Left ventricle myocardium superior (tissue), 1 donor: ENCODE measurements at regions not wholly inside any gene's neighbourhood (a gene's known extent, or its start where the extent isn't known, plus 50 kb on each side); places are given as distances from the start of the nearest gene placed in this dataset.

Source experiments
- ATAC-seq: fragments of 200-7000 bp; cut with Tn5 transposase; one replicate; pipeline ENCODE4 v1.9.1; 2020; ENCODE audit warnings: mild to moderate bottlenecking, moderate library complexity
- DNase-seq: peaks from one replicate; pipeline ENCODE4 v3.0.0-alpha.2; 2020
- intact Hi-C: fragments of 100-400 bp; cut with micrococcal nuclease; formaldehyde crosslinking; loops from one replicate; pipeline ENCODE4 v1.11.0; 2022
- donor health status: DM: no; HTN: yes; CAD: no; lungs with severe emphysema.

DNA sequence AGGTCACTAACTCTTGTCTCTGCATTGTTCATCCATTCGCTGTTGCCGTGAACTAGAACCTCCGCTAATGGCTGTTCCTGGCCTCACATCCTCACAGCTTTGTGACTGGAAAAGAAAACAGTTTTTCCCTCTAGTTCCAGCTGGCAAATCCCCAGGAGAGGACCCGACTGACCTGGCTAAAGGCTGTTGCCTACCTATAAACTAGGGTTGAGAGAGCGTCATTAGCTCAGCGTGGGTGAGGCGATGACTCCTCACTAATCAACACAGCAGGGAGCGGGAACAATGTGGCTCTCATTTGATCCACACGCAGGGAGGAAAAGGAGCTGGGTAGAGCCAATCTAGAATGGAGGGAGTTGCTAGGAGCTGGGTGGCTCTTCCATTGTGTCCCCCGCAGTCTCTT is 282.1 kb upstream of the IRX5 start:
- DNase-seq (no peak), ATAC-seq (no peak)
- intact Hi-C loops: no loop called here

DNA sequence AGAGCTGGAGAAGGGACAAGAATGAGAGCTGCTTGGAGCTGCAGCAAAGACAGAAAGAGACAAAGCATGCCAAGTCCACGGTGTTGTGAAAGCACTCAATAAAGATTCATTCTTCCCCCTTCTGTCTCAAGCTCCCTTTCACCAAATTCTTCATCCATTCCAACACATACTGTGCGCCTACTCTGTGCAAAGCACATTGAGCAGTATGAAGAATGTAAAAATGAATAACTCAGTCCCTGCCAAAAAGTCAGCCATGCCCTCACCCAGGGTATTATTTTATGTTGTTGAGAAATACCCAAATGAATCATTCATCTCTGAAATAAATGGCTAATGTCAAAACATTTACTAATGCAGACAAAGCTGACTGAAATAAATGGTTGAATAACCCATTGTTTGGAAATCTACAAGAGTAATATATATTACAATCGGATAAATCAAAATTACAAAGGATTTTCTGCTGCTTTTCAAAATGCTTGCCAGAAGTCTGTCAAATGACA is 282.9 kb upstream of the IRX5 start:
- intact Hi-C loops: no loop called here
- no peak for ATAC-seq

GRCh38 chr16:54647216-54647615 is 283.4 kb upstream of the IRX5 start:
- intact Hi-C loops: no loop called here
- no peak for DNase-seq
- no peak for ATAC-seq

More for the DNA sequence above, 282.9 kb upstream of the IRX5 start:
- no peak for DNase-seq

GRCh38 chr16:54645345-54645744 is 285.3 kb upstream of the IRX5 start:
- ATAC-seq (no peak), DNase-seq (no peak)
- intact Hi-C loops: no loop called here

DNA sequence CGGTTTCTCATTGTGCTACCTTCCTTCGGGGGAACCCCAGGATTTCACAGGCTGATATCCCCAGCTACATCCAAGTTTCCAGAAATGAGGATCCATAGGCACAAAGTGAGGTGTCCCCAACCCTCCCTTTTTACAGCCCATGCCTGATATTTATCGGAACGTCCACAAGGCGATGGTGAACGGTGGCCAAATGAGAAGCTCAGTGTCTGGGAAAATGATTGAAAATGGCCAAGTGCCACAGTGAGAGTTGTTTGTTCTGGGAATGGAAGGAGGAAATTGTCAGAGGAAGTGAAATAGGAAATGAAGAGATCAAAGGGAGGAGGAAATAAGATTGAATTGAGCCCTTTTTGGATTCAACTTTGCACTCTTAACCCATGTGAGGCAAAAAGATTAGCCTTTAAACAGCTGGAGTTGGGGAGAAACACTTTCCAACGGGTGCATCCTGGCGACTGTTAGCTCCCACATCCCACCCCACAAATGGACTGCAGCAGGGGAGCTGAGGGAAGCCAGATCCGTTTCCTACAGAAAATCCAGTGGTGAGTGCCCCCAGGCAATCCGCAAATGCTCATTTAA is 294.4 kb upstream of the IRX5 start:
- DNase-seq (no peak), ATAC-seq (no peak)
- intact Hi-C loops: no loop called here

DNA sequence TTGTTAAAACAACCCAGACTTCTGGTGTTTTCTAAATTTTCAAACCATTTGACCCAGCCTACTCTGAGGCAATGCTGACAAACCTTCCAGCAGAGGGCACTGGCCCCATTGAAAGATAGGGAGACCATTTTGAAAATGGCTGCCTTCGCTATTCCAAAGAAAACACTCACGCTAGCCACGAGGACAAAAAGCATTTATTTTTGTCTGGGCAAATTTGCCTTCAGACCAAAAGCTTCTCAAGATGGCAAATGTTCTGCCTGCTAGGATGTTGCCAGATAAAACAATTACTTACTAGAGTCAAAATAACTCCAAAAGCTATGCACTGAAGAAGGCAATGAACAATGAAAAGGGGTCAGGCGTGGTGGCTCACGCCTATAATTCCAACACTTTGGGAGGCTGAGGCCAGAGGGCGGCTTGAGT is 296.7 kb upstream of the IRX5 start:
- DNase-seq (no peak), ATAC-seq (no peak)
- intact Hi-C loops: no loop called here

DNA sequence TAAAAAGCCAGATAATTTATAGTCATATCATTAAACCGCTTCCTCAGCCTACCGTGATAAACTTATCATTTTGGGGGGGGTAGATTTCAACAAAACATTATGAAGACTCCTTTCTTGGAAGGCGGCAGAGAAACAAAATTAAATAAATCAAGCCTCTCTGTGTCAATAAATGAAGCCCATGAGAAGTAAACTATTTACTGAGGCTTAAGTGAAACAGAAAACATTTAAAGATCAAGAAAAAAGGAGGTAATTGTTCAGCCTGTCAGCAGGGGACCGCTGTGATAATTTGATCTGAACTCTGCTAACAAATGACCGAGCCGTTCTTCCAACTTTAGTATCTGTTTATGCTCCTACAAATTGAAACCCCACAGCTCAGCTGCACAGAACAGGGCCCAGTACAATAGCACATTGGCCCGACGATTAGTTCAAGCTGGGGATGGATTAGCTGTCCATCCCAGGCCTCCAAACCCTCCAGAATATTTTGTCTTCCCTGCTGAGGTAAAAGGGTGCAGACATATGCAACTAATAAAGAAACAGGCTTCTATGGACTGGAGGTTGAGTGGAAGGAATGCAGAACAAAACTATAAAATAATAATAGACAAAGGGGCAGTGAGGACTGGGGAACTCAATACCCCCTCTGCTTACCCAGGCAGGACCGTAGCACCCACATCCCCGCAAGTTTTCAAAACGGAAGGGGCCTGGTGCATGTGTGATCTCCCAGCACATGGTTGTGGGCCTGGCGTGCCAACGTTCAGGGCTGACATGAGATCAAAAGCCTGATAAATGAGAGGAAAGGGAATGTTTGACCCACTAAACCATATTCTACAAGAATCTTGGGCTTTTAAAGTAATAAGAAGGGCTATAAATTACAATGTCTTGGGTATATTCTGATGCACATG is 298.1 kb upstream of the IRX5 start:
- DNase-seq (no peak), ATAC-seq (no peak)
- intact Hi-C loops: no loop called here

- DNase-seq: no peak
- intact Hi-C loops: no loop called here
- ATAC-seq: no peak
Observed at GRCh38 chr16:54631782-54632181, 298.9 kb upstream of the IRX5 start.

DNA sequence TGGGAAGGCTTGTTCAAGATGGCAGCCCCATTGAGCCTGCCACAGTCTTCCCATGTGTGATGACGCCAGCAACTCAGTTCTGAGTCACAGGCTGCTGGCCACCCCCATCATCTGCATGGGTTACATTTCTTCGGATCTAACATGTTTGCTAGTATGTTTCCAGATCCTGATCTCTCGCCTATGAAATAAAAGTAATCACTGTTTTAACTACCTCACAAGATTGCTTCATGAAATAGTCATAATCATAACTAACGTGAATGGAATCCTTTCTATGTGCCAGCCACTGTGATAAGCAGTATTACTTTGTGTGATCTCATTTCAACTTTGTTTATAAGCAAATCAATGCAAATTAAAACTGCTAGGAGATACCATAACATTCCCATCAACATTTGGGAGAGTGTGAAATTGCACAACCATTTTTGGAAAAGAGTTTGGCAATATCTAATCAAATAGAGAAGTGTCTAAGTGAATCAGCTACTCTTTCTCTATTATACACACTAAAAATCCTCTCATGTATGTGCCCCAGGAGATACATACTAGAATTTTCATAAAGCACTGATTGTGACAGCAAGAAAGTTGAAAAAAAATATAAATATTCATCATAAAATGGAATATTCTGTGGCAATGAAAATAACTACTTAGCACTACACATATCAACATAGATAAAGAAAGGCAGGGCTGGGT is 300.2 kb upstream of the IRX5 start:
- ATAC-seq (peak; percentile 28), DNase-seq (no peak)
- intact Hi-C loops: no loop called here

DNA sequence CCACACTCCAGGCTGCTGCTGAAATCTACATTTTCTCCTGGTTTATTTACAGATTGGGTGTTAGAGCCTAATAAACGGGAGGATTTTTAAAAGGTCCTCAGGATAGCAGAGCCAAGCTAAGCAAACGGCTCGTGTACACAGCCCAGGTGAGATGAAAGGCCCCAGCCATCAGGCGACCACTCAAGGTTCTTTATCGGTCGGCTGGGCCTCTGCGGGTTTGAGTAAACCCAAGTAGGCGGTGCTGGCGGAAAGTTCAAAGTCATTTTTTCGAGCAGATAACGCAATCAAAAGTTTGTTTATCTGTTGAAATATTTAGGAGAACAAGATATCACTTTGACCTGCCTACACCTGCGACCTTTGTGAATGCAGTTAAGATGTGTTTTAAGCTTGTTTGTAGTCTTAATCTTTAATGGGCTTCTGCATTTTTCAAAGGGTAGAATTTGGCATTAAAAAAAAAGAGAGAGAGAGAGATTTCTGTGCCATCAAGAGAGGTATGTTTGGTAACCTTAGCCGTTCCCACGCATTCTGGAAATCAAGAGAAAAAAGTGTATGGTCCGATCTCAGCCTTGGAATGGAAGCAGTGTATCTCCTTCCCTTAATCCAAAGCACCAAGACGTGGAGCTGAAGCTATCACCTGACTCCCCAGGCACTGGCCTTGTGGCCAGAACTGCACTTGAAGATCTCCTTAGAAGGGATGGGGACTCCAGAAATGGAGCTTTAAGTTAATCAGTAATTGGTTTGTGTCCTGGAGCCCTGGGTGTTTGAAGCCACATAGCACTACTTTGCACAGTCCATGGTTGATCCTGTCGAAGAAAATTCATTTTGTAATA is 301.7 kb upstream of the IRX5 start:
- intact Hi-C loops: no loop called here
- DNase-seq (no peak), ATAC-seq (no peak)

GRCh38 chr16:54627616-54628015 is 303.0 kb upstream of the IRX5 start:
- ATAC-seq (no peak), DNase-seq (no peak)
- intact Hi-C loops: no loop called here

DNA sequence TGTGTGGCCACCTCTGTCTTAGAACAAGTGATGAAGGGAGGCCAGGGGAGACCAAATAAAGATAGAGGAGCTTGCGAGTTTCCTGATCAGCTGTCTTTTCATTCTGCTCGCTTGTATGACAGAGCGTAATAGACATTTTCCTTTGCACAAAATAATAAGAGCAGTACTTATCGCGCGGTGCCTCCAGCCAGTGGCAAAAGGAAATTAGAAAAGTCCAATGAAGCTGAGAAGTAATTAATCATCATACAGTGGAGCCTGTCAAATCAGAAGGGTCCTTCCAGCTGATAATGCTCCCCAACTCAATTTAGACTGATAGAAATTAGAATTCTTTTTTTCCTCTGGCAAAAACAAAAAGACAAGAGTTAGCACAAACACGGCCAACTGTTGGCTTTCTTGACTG is 307.0 kb upstream of the IRX5 start:
- ATAC-seq: no peak
- intact Hi-C loops: no loop called here

GRCh38 chr16:54620197-54620596 is 310.5 kb upstream of the IRX5 start:
- ATAC-seq (no peak), DNase-seq (no peak)
- intact Hi-C loops: no loop called here

More for the DNA sequence above, 307.0 kb upstream of the IRX5 start:
- DNase-seq: no peak

GRCh38 chr16:54616610-54617009 is 314.1 kb upstream of the IRX5 start:
- no peak for ATAC-seq
- intact Hi-C loops: no loop called here

GRCh38 chr16:54605536-54606066 is 319.0 kb upstream of the IRX3 start:
- DNase-seq (no peak), ATAC-seq (no peak)
- intact Hi-C loops: no loop called here

More at GRCh38 chr16:54616610-54617009, 314.1 kb upstream of the IRX5 start:
- no peak for DNase-seq

DNA sequence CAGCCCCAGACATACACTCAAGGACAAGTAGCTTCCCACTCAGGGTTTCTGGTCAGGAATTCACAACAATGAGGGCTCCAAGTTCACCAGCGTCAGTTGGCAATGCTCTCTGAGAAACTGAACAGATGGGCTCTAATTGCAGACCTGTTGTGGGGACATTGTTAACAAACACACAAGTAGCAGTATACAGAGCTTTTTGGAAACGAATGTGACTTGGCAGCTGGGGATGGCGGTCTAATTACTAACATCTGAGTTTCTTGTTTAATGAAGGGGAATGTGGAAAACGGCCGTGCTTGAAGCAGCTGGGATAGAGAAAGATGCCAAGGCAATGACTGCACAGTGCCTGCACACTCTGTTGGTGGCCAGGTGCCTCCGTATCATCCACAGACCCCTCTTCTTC is 316.1 kb upstream of the IRX3 start:
- no peak for DNase-seq
- no peak for ATAC-seq
- intact Hi-C loops: no loop called here

DNA sequence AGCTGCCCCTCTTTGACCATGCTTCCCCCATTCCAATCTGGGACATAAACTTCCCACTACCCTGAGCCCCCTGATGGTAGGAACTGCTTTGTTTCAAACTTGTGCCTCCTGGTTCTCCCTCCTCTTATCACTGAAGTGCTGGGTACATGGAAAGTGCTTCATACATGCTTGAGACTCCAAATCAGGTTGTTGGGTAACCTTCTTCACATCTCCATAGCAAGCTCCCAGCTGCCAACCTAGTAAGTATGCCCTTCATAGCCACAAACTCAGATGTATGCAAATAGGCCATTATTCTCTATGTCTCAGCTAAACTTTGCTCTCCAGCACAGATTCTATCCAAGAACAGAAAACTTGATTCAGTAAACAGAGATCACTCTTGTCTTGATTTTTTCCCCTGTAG is 310.6 kb upstream of the IRX3 start:
- no peak for ATAC-seq
- intact Hi-C loops: no loop called here
- no peak for DNase-seq

- intact Hi-C loops: no loop called here
- ATAC-seq (no peak), DNase-seq (no peak)
Observed at GRCh38 chr16:54595621-54596020, 309.0 kb upstream of the IRX3 start.
